Endodermal cell (in vitro differentiated cells): ENCODE measurements at regions not wholly inside any gene's neighbourhood (a gene's known extent, or its start where the extent isn't known, plus 50 kb on each side); places are given as distances from the start of the nearest gene placed in this dataset.

Experiments used
- DNase-seq: peaks from one replicate; pipeline ENCODE4 v3.0.0-alpha.2; 2017
- H3K27ac ChIP-seq: 2 replicates; pipeline ENCODE4 v1.5.1; 2013; ENCODE audit warnings: mild to moderate bottlenecking, low read depth, low read length, moderate library complexity
- H3K27me3 ChIP-seq: 2 replicates; pipeline ENCODE4 v1.6.1; 2013; ENCODE audit warnings: mild to moderate bottlenecking, low read length, moderate library complexity; ENCODE audit not compliant: insufficient read depth, control insufficient read depth, poor library complexity, severe bottlenecking
- H3K36me3 ChIP-seq: 2 replicates; pipeline ENCODE4 v1.7.0; 2013; ENCODE audit warnings: mild to moderate bottlenecking, low read length, moderate library complexity; ENCODE audit not compliant: control insufficient read depth, insufficient read depth
- H3K4me1 ChIP-seq: one replicate; pipeline ENCODE4 v1.7.0; 2013; ENCODE audit warnings: low read length; ENCODE audit not compliant: control insufficient read depth, insufficient read depth
- H3K4me3 ChIP-seq: 2 replicates; pipeline ENCODE4 v1.5.1; 2013; ENCODE audit warnings: mild to moderate bottlenecking, low read length, moderate library complexity
- H3K9ac ChIP-seq: 2 replicates; pipeline ENCODE4 v1.6.1; 2013; ENCODE audit warnings: mild to moderate bottlenecking, low read length, moderate library complexity; ENCODE audit not compliant: poor library complexity, severe bottlenecking; ENCODE audit errors: extremely low read depth
- H3K9me3 ChIP-seq: 2 replicates; pipeline ENCODE4 v1.6.1; 2013; ENCODE audit warnings: mild to moderate bottlenecking, low read length, moderate library complexity; ENCODE audit not compliant: control insufficient read depth
- H3K27ac Mint-ChIP-seq: 2 replicates; pipeline ENCODE4 v1.8.0; 2020; ENCODE audit warnings: mixed read lengths
- H3K27me3 Mint-ChIP-seq: 2 replicates; pipeline ENCODE4 v1.8.0; 2021; ENCODE audit warnings: mild to moderate bottlenecking, mixed read lengths; ENCODE audit not compliant: insufficient read depth
- H3K36me3 Mint-ChIP-seq: 2 replicates; pipeline ENCODE4 v1.8.0; 2020; ENCODE audit warnings: low read depth, mixed read lengths
- H3K4me1 Mint-ChIP-seq: 2 replicates; pipeline ENCODE4 v1.8.0; 2020; ENCODE audit warnings: mixed read lengths
- H3K4me3 Mint-ChIP-seq: 2 replicates; pipeline ENCODE4 v1.8.0; 2020; ENCODE audit warnings: mild to moderate bottlenecking, moderate library complexity, mixed read lengths
- H3K9me3 Mint-ChIP-seq: 2 replicates; pipeline ENCODE4 v1.8.0; 2020; ENCODE audit warnings: mild to moderate bottlenecking, mixed read lengths
- CTCF ChIP-seq: fragments of 200-600 bp; sonication (generic); conservative IDR thresholded peaks from 2 replicates; pipeline ENCODE4 v1.5.0; 2021; ENCODE audit warnings: antibody characterized with exemption, mild to moderate bottlenecking
- WGBS, 2 experiments: methylation state at CpG; one replicate each; pipeline versions ENCODE4 v1.1.5 to v1.1.7; 2013; ENCODE audit warnings: missing lambda C conversion rate in 2 of 2, mixed read lengths in 1 of 2; ENCODE audit not compliant: insufficient coverage in 1 of 2, insufficient read length in 1 of 2; 5-methylcytosine and 5-hydroxymethylcytosine counted together

- Mint-ChIP-seq H3K36me3 (no peaks in the 10 kb centered on the region), H3K9me3 (no peaks in the 10 kb centered on the region), H3K4me1 (no peaks in the 10 kb centered on the region), H3K27ac (no peak overlapping the region), H3K4me3 (no peak overlapping the region), H3K27me3 (peaks cover 2% of the 10 kb centered on the region)
- Histone ChIP-seq H3K27me3 (no peaks in the 10 kb centered on the region), H3K36me3 (no peaks in the 10 kb centered on the region), H3K27ac (no peak overlapping the region), H3K4me3 (no peak overlapping the region), H3K4me1 (no peaks in the 10 kb centered on the region), H3K9me3 (no peaks in the 10 kb centered on the region), H3K9ac (no peak overlapping the region)
- no peak for TF ChIP-seq CTCF
- no peak for DNase-seq
- 89 to 91% methylated on average over 8 to 9 of the region's 9 CpGs for WGBS, 2 experiments
Measured at GRCh38 chr20:39549733-39550132, 587.6 kb downstream of the DHX35 start.

- Histone ChIP-seq H3K4me3 (no peak overlapping the region), H3K27me3 (no peaks in the 10 kb centered on the region), H3K36me3 (no peaks in the 10 kb centered on the region), H3K9me3 (no peaks in the 10 kb centered on the region), H3K4me1 (no peaks in the 10 kb centered on the region), H3K27ac (no peak overlapping the region), H3K9ac (no peak overlapping the region)
- peak; percentile 30 for TF ChIP-seq CTCF
- no peaks in the 10 kb centered on the region for H3K36me3 Mint-ChIP-seq
- no peak overlapping the region for H3K4me3 Mint-ChIP-seq
- H3K9me3 Mint-ChIP-seq: no peaks in the 10 kb centered on the region
- 81 to 89% methylated on average over 5 to 6 of the region's 6 CpGs for WGBS, 2 experiments
- no peak for DNase-seq
- no peaks in the 10 kb centered on the region for H3K4me1 Mint-ChIP-seq
- no peak overlapping the region for H3K27ac Mint-ChIP-seq
- peaks cover 5% of the 10 kb centered on the region for H3K27me3 Mint-ChIP-seq
Measured at GRCh38 chr20:39547546-39548408, 585.6 kb downstream of the DHX35 start.

GRCh38 chr20:39541136-39541803 is 579.1 kb downstream of the DHX35 start:
- no peaks in the 10 kb centered on the region for H3K9me3 ChIP-seq
- 69% methylated on average over 2 of the region's 2 CpGs; no CpG with 5 or more reads in 1 of the 2 experiments for WGBS, 2 experiments
- H3K9ac ChIP-seq: no peak overlapping the region
- TF ChIP-seq CTCF: no peak
- H3K27ac Mint-ChIP-seq: no peak overlapping the region
- H3K4me3 Mint-ChIP-seq: no peak overlapping the region
- H3K36me3 ChIP-seq: no peaks in the 10 kb centered on the region
- H3K4me1 ChIP-seq: no peaks in the 10 kb centered on the region
- no peaks in the 10 kb centered on the region for H3K9me3 Mint-ChIP-seq
- no peaks in the 10 kb centered on the region for H3K36me3 Mint-ChIP-seq
- no peaks in the 10 kb centered on the region for H3K27me3 ChIP-seq
- peaks cover 2% of the 10 kb centered on the region for H3K4me1 Mint-ChIP-seq
- no peak overlapping the region for H3K27ac ChIP-seq
- H3K27me3 Mint-ChIP-seq: peaks cover 3% of the 10 kb centered on the region
- no peak overlapping the region for H3K4me3 ChIP-seq
- DNase-seq: no peak
